ACC112 (cell line): ENCODE measurements at regions not wholly inside any gene's neighbourhood (a gene's known extent, or its start where the extent isn't known, plus 50 kb on each side); places are given as distances from the start of the nearest gene placed in this dataset.

Source experiments
- H2AFZ ChIP-seq: fragments of 200-600 bp; sonication (generic); one replicate; pipeline ENCODE4 v1.6.0; 2017; ENCODE audit warnings: antibody characterized with exemption, low read length; ENCODE audit not compliant: unreplicated experiment
- H3K27ac ChIP-seq: fragments of 200-600 bp; sonication (generic); 2 replicates; pipeline ENCODE4 v1.5.1; 2014; ENCODE audit warnings: low read depth, mild to moderate bottlenecking, antibody characterized with exemption, low read length, moderate library complexity
- H3K27me3 ChIP-seq: fragments of 200-600 bp; sonication (generic); 2 replicates; pipeline ENCODE4 v1.6.1; 2014; ENCODE audit warnings: mild to moderate bottlenecking, antibody characterized with exemption, low read length, moderate library complexity, mixed read lengths; ENCODE audit not compliant: insufficient read depth
- H3K36me3 ChIP-seq: fragments of 200-600 bp; sonication (generic); 2 replicates; pipeline ENCODE4 v1.6.1; 2016; ENCODE audit warnings: mild to moderate bottlenecking, antibody characterized with exemption, low read length, moderate library complexity, mixed read lengths; ENCODE audit not compliant: insufficient read depth
- H3K4me1 ChIP-seq: fragments of 200-600 bp; sonication (generic); one replicate; pipeline ENCODE4 v1.6.1; 2016; ENCODE audit warnings: low read length, mixed read lengths; ENCODE audit not compliant: insufficient read depth, unreplicated experiment, control insufficient read depth
- H3K4me3 ChIP-seq: fragments of 200-600 bp; sonication (generic); 2 replicates; pipeline ENCODE4 v1.5.1; 2014; ENCODE audit warnings: mild to moderate bottlenecking, low read depth, low read length
- H3K79me2 ChIP-seq: fragments of 200-600 bp; sonication (generic); one replicate; pipeline ENCODE4 v1.6.0; 2016; ENCODE audit warnings: low read length; ENCODE audit not compliant: control insufficient read depth, unreplicated experiment, insufficient read depth

DNA sequence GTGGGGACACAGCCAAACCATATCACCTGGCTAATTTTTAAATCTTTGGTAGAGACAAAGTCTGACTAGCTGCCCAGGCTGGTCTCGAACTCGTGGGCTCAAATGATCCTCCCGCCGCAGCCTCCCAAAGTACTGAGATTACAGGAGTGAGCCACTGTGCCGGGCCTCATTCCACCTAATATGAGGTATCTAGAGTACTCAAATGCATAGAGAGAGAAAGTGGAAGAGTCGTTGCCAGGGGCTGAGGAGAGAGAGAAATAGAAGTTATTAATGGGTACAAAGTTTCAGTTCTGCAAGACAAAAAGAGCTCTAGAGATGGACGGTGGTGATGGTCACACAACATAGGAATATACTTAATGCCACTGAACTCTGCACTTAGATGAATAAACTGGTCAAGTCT lies 119.6 kb downstream of the TOMM20 start:
- Histone ChIP-seq H3K27me3 (no peaks in the 10 kb centered on the region), H3K27ac (no peak overlapping the region), H3K4me1 (peaks cover 18% of the 10 kb centered on the region), H2AFZ (no peak overlapping the region), H3K79me2 (no peaks in the 10 kb centered on the region), H3K36me3 (no peaks in the 10 kb centered on the region), H3K4me3 (no peak overlapping the region)

DNA sequence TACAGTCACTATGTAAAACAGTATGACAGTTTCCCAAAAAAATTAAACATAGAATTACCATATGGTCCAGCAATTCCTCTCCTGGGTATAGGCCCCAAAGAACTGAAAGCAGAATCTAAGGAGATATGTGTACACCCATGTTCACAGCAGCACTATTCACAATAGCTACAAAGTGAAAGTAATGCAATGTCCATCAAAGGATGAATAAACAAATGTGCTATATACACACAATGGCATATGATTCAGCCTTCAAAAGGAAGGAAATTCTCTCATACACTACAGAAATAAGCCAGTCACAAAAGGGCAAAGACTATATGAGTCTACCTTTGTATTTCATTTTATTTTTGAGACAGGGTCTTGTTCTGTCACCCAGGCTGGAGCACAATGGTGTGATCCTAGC lies 120.4 kb downstream of the TOMM20 start:
- Histone ChIP-seq H3K27me3 (no peaks in the 10 kb centered on the region), H3K79me2 (no peaks in the 10 kb centered on the region), H3K36me3 (no peaks in the 10 kb centered on the region), H3K4me3 (no peak overlapping the region), H2AFZ (no peak overlapping the region), H3K4me1 (peaks cover 18% of the 10 kb centered on the region), H3K27ac (peak overlapping the region; percentile 32)

DNA sequence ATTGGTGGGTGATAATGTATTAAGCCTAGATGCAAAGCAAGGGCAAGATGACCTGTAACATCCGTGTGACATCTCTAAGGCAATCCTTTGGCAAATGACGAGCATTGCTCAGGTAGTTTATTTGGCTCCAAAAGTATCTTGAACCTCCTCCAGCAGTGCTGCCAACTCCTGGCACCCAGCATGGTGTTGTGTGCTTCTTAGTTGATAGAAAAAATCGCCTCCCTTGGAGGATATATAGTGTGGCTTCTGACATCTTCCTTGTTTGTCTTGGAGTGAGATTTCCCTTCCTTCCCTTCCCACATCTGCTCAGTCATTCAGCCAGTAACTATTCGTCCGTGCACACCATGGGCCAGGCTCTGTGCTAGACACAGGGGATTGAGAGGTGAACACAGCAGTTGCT lies 121.8 kb downstream of the TOMM20 start:
- no peak overlapping the region for H3K27ac ChIP-seq
- no peaks in the 10 kb centered on the region for H3K79me2 ChIP-seq
- H3K4me3 ChIP-seq: no peak overlapping the region
- H3K36me3 ChIP-seq: no peaks in the 10 kb centered on the region
- H3K27me3 ChIP-seq: no peaks in the 10 kb centered on the region
- no peak overlapping the region for H2AFZ ChIP-seq
- peaks cover 9% of the 10 kb centered on the region for H3K4me1 ChIP-seq

DNA sequence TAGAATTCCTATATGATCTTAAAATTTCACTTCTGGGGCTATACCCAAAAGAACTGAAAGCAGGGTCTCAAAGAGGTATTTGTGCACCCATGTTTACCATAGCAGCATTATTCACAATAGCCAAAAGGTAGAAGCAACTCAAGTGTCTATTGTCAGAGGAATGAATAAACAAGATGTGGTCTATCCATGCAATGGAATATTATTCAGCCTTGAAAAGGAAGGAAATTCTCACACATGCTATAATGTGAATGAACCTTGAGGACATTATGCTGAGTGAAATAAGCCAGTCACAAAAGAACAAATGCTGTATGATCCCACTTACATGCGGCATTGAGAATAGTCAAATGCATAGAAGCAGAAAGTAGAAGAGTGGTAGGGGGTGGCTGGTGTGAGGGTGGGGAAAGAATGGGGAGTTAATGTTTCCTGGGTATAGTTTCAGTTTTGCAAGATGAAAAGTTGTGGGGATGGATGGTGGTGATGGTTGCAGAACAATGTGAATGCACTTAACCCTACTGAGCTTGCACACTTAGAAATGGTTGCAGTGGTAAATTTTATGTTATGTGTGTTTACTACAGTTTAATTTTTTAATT lies 122.4 kb downstream of the TOMM20 start:
- Histone ChIP-seq H3K4me3 (no peak overlapping the region), H3K27me3 (no peaks in the 10 kb centered on the region), H3K79me2 (no peaks in the 10 kb centered on the region), H3K36me3 (no peaks in the 10 kb centered on the region), H3K27ac (no peak overlapping the region), H2AFZ (no peak overlapping the region), H3K4me1 (peaks cover 6% of the 10 kb centered on the region)

DNA sequence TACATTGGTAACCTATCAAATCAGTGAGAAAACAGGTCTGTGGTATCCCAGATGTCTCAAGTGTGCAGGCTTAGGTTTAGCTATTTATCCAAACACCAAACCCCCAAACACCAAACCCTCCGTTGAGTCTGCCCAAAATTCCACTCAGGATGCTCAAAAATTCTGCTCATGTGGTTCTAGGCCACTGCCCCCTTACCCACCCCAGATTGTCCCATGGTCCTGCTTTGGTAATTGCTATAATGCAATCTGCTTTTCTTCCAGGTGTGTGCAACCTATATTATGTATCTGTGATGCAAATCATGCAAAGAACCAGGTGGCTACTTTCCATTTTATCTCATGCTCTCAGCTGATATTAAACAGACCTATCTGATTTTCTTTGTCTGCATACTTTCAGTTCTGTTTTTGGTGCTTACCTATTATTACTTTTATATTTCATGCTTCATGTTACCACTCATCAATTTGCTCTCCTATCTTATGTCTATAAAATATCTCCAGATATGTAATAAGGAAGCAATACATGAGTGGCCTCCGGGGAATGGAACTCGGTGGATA lies 123.7 kb downstream of the TOMM20 start:
- H3K4me1 ChIP-seq: no peaks in the 10 kb centered on the region
- H3K4me3 ChIP-seq: no peak overlapping the region
- H3K27ac ChIP-seq: no peak overlapping the region
- no peak overlapping the region for H2AFZ ChIP-seq
- H3K79me2 ChIP-seq: no peaks in the 10 kb centered on the region
- no peaks in the 10 kb centered on the region for H3K36me3 ChIP-seq
- no peaks in the 10 kb centered on the region for H3K27me3 ChIP-seq

DNA sequence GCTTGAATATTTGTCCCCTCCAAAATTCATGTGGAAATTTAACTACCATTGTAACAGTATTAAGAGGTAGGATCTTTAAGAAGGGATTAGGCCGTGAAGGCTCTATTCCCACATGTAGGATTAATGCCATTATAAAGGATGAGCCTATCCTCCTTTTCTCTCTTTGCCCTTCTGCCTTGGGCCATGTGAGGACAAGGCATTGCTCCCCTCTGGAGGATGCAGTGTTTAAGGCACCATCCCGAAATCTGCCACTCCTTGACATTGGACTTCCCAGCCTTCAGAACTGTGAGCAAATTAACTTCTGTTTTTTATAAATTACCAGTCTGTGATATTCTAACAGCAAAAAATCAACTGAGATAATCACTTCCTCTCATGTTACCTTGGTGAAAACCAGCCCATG lies 124.4 kb downstream of the TOMM20 start:
- Histone ChIP-seq H3K36me3 (no peaks in the 10 kb centered on the region), H3K4me1 (no peaks in the 10 kb centered on the region), H2AFZ (no peak overlapping the region), H3K27me3 (no peaks in the 10 kb centered on the region), H3K4me3 (no peak overlapping the region), H3K27ac (no peak overlapping the region), H3K79me2 (no peaks in the 10 kb centered on the region)

DNA sequence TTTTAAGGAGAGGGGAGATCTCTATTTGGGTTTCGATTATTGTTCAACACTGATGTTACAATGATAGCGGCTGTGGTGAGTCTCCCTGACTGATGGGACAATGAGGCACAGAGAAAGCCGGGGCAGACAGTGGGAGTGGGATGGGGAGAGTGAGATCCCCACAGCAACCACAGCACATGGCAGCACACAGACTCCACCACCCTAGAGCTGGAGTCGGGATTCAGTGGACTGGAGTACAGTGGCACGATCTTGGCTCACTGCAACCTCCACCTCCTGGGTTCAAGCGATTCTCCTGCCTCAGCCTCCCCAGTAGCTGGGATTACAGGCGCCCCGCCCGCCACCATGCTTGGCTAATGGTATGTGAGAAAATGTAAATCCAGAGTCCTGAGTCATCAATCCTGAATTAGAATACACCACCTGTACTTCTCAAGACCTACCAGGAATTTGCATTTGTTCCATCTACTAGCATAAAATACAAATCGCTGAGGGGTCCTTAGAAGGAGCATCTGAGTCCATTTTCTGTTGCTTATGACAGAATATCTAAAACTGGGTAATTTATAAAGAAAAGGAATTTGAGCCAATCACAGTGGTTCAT lies 125.8 kb downstream of the TOMM20 start:
- Histone ChIP-seq H3K4me3 (no peak overlapping the region), H2AFZ (no peak overlapping the region), H3K36me3 (no peaks in the 10 kb centered on the region), H3K79me2 (no peaks in the 10 kb centered on the region), H3K27ac (no peak overlapping the region), H3K4me1 (peaks cover 12% of the 10 kb centered on the region), H3K27me3 (no peaks in the 10 kb centered on the region)

DNA sequence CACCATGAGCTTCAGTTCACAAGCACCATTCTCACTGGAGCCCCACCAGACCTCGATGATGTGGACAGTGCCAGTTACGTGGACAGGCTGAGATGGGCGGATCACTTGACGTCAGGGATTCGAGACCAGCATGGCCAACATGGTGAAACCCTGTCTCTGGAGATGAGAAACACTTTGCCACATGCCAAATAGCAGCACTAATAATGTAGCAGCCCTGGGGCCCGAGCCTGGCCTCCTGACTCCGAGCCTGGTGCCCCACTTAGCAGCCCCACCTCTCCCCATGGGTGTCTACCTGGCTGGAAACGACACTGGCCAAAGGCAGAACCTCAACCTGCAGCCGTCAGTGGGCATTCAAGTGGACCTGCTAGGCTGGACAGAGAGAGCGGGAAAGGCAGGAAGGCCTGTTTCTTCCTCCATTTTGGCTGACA lies 129.1 kb downstream of the TOMM20 start:
- Histone ChIP-seq H3K36me3 (no peaks in the 10 kb centered on the region), H3K4me1 (peaks cover 25% of the 10 kb centered on the region), H3K79me2 (no peaks in the 10 kb centered on the region), H3K27ac (no peak overlapping the region), H3K4me3 (no peak overlapping the region), H2AFZ (no peak overlapping the region), H3K27me3 (no peaks in the 10 kb centered on the region)

DNA sequence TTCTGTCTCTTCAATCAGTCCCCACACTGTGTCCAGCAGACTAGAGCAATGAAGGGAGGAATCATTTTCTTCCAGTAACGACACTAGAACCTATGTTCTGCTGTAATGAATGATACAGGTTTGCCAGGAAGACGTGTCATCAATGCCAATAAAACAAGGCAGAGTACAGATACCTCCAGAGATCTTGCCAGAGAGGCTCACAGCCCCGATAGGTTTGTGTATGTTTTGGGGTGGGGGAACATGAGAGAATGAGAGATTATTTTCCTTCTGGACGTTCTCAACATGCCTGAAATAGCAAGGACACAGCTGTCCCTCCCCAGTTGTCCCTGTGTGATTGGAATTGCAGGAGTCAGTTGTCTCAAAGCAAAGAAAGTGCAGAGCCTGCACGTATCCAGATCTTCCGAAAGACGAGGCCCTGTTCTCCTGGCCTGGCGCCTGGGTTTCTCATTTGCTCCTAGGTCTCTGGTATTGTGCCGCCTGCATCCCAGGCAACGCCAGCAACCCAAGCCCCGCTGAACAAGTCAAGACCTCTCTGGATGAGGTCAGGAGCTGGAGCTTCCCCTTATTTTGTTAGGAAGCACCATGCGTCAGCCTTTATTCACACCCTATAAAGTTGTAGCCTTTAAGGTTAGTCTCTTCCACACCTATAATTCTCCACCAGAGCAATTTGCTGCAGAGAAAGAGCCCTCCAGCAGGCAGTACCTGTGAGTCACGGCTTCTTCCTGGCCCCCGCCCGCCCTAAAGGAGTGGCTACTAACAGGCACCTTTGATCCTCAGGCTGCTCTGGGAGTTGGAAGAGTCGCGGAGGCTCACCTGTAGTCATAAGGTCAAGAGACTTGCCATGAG lies 130.5 kb downstream of the TOMM20 start:
- H2AFZ ChIP-seq: no peak overlapping the region
- no peaks in the 10 kb centered on the region for H3K79me2 ChIP-seq
- peaks cover 25% of the 10 kb centered on the region for H3K4me1 ChIP-seq
- no peaks in the 10 kb centered on the region for H3K27me3 ChIP-seq
- peak overlapping the region; percentile 95 for H3K27ac ChIP-seq
- H3K36me3 ChIP-seq: no peaks in the 10 kb centered on the region
- peak overlapping the region; percentile 2; the same call in 1 of the 2 replicates for H3K4me3 ChIP-seq

DNA sequence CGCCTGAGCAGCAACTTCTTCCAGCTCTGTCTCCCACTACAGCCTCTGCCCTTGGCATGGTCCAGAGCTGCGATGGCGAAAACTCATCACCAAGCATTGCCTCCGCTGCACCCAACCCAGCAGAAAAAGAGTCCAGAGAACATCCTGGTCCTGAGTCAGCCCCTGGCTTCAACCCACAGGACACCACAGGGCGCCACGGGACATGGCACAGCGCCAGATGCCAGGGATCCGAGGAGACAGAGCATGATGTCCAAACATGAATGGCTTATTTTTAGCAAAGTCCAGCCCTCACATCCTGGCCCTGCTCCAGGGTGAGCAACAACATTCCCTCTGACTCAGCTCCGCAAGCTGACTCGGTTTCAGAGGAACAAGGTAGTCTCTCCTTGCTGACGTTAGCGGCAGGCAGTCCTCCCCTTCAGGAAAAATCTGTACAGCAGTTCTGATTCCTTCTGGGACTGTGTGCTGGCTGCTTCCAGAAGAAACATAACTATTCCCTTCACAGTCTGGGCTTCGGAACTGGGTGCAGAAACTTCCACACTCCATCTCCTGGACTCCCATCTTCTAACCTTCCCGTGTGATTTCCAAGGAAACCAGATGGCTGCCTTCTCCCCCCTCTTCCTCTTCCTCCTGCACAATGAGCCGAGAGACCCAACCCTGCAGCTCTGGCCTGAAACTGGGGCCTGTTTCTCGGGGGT lies 131.3 kb downstream of the TOMM20 start:
- Histone ChIP-seq H3K36me3 (no peaks in the 10 kb centered on the region), H3K27ac (peak overlapping the region; percentile 95), H3K4me3 (peak overlapping the region; percentile 2; the same call in 1 of the 2 replicates), H2AFZ (no peak overlapping the region), H3K4me1 (peaks cover 25% of the 10 kb centered on the region), H3K27me3 (no peaks in the 10 kb centered on the region), H3K79me2 (no peaks in the 10 kb centered on the region)
